ENCODE measurements at regions not wholly inside any gene's neighbourhood (a gene's known extent, or its start where the extent isn't known, plus 50 kb on each side); places are given as distances from the start of the nearest gene placed in this dataset.

DNA sequence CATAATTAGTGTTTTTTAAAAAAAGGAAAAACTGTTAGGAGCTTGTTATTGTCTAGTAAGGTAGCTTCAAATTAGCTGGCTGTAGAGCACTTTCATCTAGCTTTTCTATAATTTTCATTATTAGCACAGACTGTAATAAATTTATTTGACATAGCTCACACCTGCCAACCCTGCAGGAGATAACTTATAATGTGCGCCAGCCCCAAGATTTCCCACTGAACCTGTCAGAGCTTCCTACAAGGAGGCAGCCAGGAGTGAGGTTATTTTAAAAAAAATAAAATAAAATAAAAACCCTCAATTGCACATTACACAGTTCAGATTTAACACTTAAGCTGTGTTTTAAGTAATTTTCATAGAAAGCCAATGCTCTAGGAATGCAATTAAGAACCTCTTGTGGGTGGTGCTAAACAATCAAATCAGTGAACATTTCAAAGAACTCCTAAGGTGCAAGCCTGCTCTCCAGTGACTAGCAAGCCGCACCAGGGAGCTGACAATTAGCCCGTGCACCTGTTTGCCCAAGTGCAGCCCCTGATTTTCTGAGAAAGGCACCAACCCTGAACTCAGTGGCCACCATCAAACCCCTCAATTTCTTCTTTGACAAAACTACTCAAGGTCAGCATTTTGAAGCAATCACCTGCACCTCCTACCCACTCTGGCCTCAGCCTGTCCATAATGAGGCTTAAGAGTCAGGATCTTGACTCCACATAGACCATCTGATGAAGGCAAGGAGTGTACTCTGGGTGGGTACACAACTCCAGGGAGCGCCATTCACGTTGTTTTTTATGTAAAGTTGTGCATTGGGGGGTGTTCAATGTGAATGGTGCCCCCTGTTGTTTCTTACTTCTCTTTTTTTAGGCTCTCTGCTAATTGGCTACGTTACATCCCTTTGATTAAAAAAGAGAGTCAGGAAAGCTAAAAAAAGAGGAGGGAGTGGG, 385.3 kb upstream of the WWC1 start:
- CTCF ChIA-PET (ENCODE audit: low intra/inter-chr PET ratio, low total read pairs) = no interaction called here
- no peak for FAIRE-seq

More for the DNA sequence above, 385.3 kb upstream of the WWC1 start:
- Histone ChIP-seq H3K36me3 (replicated peaks in 1 of 2; ENCODE audit: control insufficient read depth in 1 of 2, insufficient read depth in 2 of 2, low read length in 2 of 2) (no peaks in the 10 kb centered on the region), H3K27ac (ENCODE audit: extremely low read length, insufficient read depth, low read length) (no peak overlapping the region), H2AFZ (ENCODE audit: low read length) (no peak overlapping the region), H3K9me3 (ENCODE audit: low read length) (no peaks in the 10 kb centered on the region), H3K79me2 (ENCODE audit: insufficient read depth, low read length) (no peaks in the 10 kb centered on the region), H3K4me2 (ENCODE audit: low read depth, low read length) (no peak overlapping the region), H3K4me1 (ENCODE audit: insufficient read depth, low read length) (no peaks in the 10 kb centered on the region), H3K9ac (ENCODE audit: insufficient read depth, low read depth, low read length) (no peak overlapping the region), H4K20me1 (ENCODE audit: insufficient read depth, low read length) (no peaks in the 10 kb centered on the region), H3K27me3 (ENCODE audit: control insufficient read depth in 1 of 2, insufficient read depth in 2 of 2, low read length in 2 of 2) (no peaks in the 10 kb centered on the region; a peak in 1 of 5 replicates), H3K4me3 (replicated peaks in 1 of 3; ENCODE audit: insufficient read depth in 1 of 3, low read depth in 2 of 3, low read length in 3 of 3) (no peak overlapping the region)
- in situ Hi-C loops (cut with HindIII; ENCODE audit: extremely low pct_ligation_motif_present, low pct_unique_long_range_greater_than_20kb) (no loop called here), intact Hi-C loops (cut with micrococcal nuclease; ENCODE audit: unreplicated experiment) (loop anchor here (5.0 kb wide), 1 partner anchor 1291 kb away; no protein-coding TSS in a partner anchor)
- POLR2A ChIA-PET = no interaction called here
- 25% methylated on average over 5 of the region's 6 CpGs for WGBS (ENCODE audit: low lambda C conversion rate)
- BruUV-seq (replicated peaks) = no TSS peak
- DNase-seq (ENCODE audit: low spot score) (no peak), ATAC-seq (no peak)
- TF ChIP-seq SIX4 (CRISPR knock-in tag; IDR thresholded peaks at IDR 0.05) = no peak
- TF ChIP-seq, protein P1, sequence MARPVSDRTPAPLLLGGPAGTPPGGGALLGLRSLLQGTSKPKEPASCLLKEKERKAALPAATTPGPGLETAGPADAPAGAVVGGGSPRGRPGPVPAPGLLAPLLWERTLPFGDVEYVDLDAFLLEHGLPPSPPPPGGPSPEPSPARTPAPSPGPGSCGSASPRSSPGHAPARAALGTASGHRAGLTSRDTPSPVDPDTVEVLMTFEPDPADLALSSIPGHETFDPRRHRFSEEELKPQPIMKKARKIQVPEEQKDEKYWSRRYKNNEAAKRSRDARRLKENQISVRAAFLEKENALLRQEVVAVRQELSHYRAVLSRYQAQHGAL (CRISPR knock-in tag; IDR thresholded peaks at IDR 0.05; ENCODE audit: not compliant biosample characterization) = no peak
- no peak for TF ChIP-seq DNMT1 (CRISPR knock-in tag; IDR thresholded peaks at IDR 0.05)
- no peak for TF ChIP-seq JUNB (CRISPR knock-in tag; IDR thresholded peaks at IDR 0.05; ENCODE audit: borderline replicate concordance)
- no peak for TF ChIP-seq ZNF841 (CRISPR knock-in tag; IDR thresholded peaks at IDR 0.05; ENCODE audit: borderline replicate concordance)
- no peak for TF ChIP-seq NONO (IDR thresholded peaks at IDR 0.05)
- no peak for TF ChIP-seq NONO (CRISPR knock-in tag; conservative IDR thresholded peaks at IDR 0.05)
- TF ChIP-seq ETV5 (CRISPR knock-in tag; IDR thresholded peaks at IDR 0.05; ENCODE audit: borderline replicate concordance) = no peak
- TF ChIP-seq, protein P2, sequence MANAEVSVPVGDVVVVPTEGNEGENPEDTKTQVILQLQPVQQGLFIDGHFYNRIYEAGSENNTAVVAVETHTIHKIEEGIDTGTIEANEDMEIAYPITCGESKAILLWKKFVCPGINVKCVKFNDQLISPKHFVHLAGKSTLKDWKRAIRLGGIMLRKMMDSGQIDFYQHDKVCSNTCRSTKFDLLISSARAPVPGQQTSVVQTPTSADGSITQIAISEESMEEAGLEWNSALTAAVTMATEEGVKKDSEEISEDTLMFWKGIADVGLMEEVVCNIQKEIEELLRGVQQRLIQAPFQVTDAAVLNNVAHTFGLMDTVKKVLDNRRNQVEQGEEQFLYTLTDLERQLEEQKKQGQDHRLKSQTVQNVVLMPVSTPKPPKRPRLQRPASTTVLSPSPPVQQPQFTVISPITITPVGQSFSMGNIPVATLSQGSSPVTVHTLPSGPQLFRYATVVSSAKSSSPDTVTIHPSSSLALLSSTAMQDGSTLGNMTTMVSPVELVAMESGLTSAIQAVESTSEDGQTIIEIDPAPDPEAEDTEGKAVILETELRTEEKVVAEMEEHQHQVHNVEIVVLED (CRISPR knock-in tag; IDR thresholded peaks at IDR 0.05; ENCODE audit: borderline replicate concordance) = no peak
- TF ChIP-seq ZNF703 (CRISPR knock-in tag; IDR thresholded peaks at IDR 0.05; ENCODE audit: borderline replicate concordance) = no peak
- TF ChIP-seq ZNF274 (CRISPR knock-in tag; IDR thresholded peaks at IDR 0.05) = no peak
- TF ChIP-seq SALL1 (CRISPR knock-in tag; IDR thresholded peaks at IDR 0.05) = no peak
- no peak for TF ChIP-seq TCF7L2 (IDR thresholded peaks at IDR 0.05; ENCODE audit: low read depth, low read length)
- no peak for TF ChIP-seq PITX1 (CRISPR knock-in tag; IDR thresholded peaks at IDR 0.05)
- no peak for TF ChIP-seq TCF12 (IDR thresholded peaks at IDR 0.05)
- no peak for TF ChIP-seq TCF12 (CRISPR knock-in tag; IDR thresholded peaks at IDR 0.05)
- TF ChIP-seq ZNF570 (CRISPR knock-in tag; IDR thresholded peaks at IDR 0.05; ENCODE audit: borderline replicate concordance) = no peak
